T1000 (cell line): ENCODE measurements at regions not wholly inside any gene's neighbourhood (a gene's known extent, or its start where the extent isn't known, plus 50 kb on each side); places are given as distances from the start of the nearest gene placed in this dataset.

Source experiments
- DNase-seq: peaks from one replicate; lab custom pipeline; 2025; ENCODE audit warnings: mixed read lengths; lab: John Stamatoyannopoulos, UW

GRCh38 chr2:172329774-172330671, 97.4 kb upstream of the ITGA6 start:
- DNase-seq: no peak

- DNase-seq: no peak
Measured at GRCh38 chr2:172332507-172332906, 94.9 kb upstream of the ITGA6 start.

GRCh38 chr2:172333235-172333977, 94.0 kb upstream of the ITGA6 start:
- no peak for DNase-seq

GRCh38 chr2:172333978-172334330, 93.4 kb upstream of the ITGA6 start:
- DNase-seq: no peak

GRCh38 chr2:172334988-172335387, 92.4 kb upstream of the ITGA6 start:
- no peak for DNase-seq

GRCh38 chr2:172335736-172336135, 91.7 kb upstream of the ITGA6 start:
- DNase-seq: no peak

GRCh38 chr2:172336681-172337080, 90.7 kb upstream of the ITGA6 start:
- DNase-seq: no peak

- DNase-seq: no peak
Measured at GRCh38 chr2:172339371-172340010, 87.9 kb upstream of the ITGA6 start.

GRCh38 chr2:172340394-172340793, 87.0 kb upstream of the ITGA6 start:
- DNase-seq: no peak

GRCh38 chr2:172342078-172342477, 85.3 kb upstream of the ITGA6 start:
- no peak for DNase-seq

GRCh38 chr2:172342611-172343010, 84.8 kb upstream of the ITGA6 start:
- DNase-seq: no peak

GRCh38 chr2:172344159-172344558, 83.2 kb upstream of the ITGA6 start:
- no peak for DNase-seq

- no peak for DNase-seq
Measured at GRCh38 chr2:172345956-172346555, 81.3 kb upstream of the ITGA6 start.

- DNase-seq: no peak
Measured at GRCh38 chr2:172348555-172349288, 78.7 kb upstream of the ITGA6 start.

- DNase-seq: no peak
Measured at GRCh38 chr2:172350839-172351479, 76.4 kb upstream of the ITGA6 start.

GRCh38 chr2:172351586-172351985, 75.8 kb upstream of the ITGA6 start:
- no peak for DNase-seq

GRCh38 chr2:172354347-172354746, 73.0 kb upstream of the ITGA6 start:
- DNase-seq: no peak

- DNase-seq: no peak
Measured at GRCh38 chr2:172357442-172357841, 69.9 kb upstream of the ITGA6 start.

- DNase-seq: no peak
Measured at GRCh38 chr2:172358691-172359556, 68.5 kb upstream of the ITGA6 start.

- DNase-seq: no peak
Measured at GRCh38 chr2:172361360-172361759, 66.0 kb upstream of the ITGA6 start.
